ENCODE measurements at regions not wholly inside any gene's neighbourhood (a gene's known extent, or its start where the extent isn't known, plus 50 kb on each side); places are given as distances from the start of the nearest gene placed in this dataset.

DNA sequence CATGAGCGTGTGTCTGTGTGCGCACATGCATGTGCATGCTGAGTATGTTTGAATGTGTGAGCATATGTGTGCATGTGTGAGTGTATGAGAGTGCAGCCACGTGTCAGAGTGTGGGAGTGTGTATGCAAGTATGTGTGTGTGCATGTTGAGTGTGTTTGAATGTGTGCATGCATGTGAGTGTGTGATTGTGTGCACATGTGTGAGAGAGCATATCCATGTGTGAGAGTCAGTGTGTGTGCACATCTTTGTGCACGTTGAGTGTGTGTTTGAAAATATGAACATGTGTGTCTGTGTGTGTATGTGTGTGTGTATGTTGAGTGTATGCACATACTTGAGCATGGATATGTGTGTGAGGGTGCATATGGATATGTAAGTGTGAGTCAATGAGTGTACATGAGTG lies 730.8 kb downstream of the VRK1 start:
- Histone ChIP-seq H3K27ac (ENCODE audit: low read depth, low read length) (no peak overlapping the region), H3K4me1 (ENCODE audit: control insufficient read depth, insufficient read depth, low read length) (no peaks in the 10 kb centered on the region), H3K36me3 (ENCODE audit: control insufficient read depth, insufficient read depth, low read length) (no peaks in the 10 kb centered on the region), H3K9ac (ENCODE audit: extremely low read depth, low read length, poor library complexity, severe bottlenecking) (no peak overlapping the region), H3K9me3 (ENCODE audit: control insufficient read depth, low read length) (no peaks in the 10 kb centered on the region), H3K4me3 (ENCODE audit: low read length) (no peak overlapping the region), H3K27me3 (ENCODE audit: control insufficient read depth, insufficient read depth, low read length, poor library complexity, severe bottlenecking) (no peaks in the 10 kb centered on the region)
- Mint-ChIP-seq H3K9me3 (no peaks in the 10 kb centered on the region), H3K27ac (no peak overlapping the region), H3K4me1 (no peaks in the 10 kb centered on the region), H3K4me3 (no peak overlapping the region), H3K36me3 (ENCODE audit: low read depth) (no peaks in the 10 kb centered on the region), H3K27me3 (ENCODE audit: insufficient read depth) (no peaks in the 10 kb centered on the region)
- 88 to 93% methylated on average over 4 of the region's 4 CpGs for WGBS, 2 experiments (ENCODE audit: insufficient coverage in 1 of 2, insufficient read length in 1 of 2)
- DNase-seq, result no peak
- TF ChIP-seq, protein P1, sequence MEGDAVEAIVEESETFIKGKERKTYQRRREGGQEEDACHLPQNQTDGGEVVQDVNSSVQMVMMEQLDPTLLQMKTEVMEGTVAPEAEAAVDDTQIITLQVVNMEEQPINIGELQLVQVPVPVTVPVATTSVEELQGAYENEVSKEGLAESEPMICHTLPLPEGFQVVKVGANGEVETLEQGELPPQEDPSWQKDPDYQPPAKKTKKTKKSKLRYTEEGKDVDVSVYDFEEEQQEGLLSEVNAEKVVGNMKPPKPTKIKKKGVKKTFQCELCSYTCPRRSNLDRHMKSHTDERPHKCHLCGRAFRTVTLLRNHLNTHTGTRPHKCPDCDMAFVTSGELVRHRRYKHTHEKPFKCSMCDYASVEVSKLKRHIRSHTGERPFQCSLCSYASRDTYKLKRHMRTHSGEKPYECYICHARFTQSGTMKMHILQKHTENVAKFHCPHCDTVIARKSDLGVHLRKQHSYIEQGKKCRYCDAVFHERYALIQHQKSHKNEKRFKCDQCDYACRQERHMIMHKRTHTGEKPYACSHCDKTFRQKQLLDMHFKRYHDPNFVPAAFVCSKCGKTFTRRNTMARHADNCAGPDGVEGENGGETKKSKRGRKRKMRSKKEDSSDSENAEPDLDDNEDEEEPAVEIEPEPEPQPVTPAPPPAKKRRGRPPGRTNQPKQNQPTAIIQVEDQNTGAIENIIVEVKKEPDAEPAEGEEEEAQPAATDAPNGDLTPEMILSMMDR (conservative IDR thresholded peaks at IDR 0.05), result no peak

DNA sequence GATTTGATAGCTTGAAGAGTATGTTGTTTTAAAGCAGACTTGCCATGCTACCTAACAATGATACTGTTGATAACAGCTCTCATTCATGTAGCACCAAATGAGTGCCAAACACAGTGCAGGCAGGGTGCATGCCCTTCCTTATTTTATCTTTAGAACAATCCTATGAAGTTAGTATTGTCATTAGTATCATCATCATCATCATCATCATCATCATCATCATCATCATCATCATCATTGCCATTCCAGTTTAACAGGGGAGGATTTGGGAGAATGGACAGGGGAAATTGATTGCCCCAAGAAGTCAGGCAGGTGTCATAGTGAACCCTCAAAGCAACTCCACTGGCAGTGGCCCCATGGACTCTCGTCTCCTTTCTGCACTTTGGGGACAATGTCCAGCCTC lies 734.9 kb downstream of the VRK1 start:
- no peak overlapping the region for H3K27ac Mint-ChIP-seq

GRCh38 chr14:97536421-97536820 lies 739.2 kb downstream of the VRK1 start:
- Mint-ChIP-seq H3K4me1 (no peaks in the 10 kb centered on the region), H3K27ac (no peak overlapping the region), H3K36me3 (ENCODE audit: low read depth) (no peaks in the 10 kb centered on the region), H3K27me3 (ENCODE audit: insufficient read depth) (peaks cover 2% of the 10 kb centered on the region), H3K4me3 (no peak overlapping the region), H3K9me3 (no peaks in the 10 kb centered on the region)
- DNase-seq, result peak; percentile 9
- no peak overlapping the region for H3K4me3 ChIP-seq (ENCODE audit: low read length)
- no peaks in the 10 kb centered on the region for H3K27me3 ChIP-seq (ENCODE audit: control insufficient read depth, insufficient read depth, low read length, poor library complexity, severe bottlenecking)
- no peaks in the 10 kb centered on the region for H3K4me1 ChIP-seq (ENCODE audit: control insufficient read depth, insufficient read depth, low read length)
- no peak overlapping the region for H3K9ac ChIP-seq (ENCODE audit: extremely low read depth, low read length, poor library complexity, severe bottlenecking)
- no peaks in the 10 kb centered on the region for H3K9me3 ChIP-seq (ENCODE audit: control insufficient read depth, low read length)
- 90 to 91% methylated on average over 1 to 4 of the region's 4 CpGs for WGBS, 2 experiments (ENCODE audit: insufficient coverage in 1 of 2, insufficient read length in 1 of 2)
- H3K36me3 ChIP-seq (ENCODE audit: control insufficient read depth, insufficient read depth, low read length), result no peaks in the 10 kb centered on the region
- H3K27ac ChIP-seq (ENCODE audit: low read depth, low read length), result no peak overlapping the region
- TF ChIP-seq, protein P1 (conservative IDR thresholded peaks at IDR 0.05), result no peak

More for the DNA sequence above, 734.9 kb downstream of the VRK1 start:
- Histone ChIP-seq H3K36me3 (ENCODE audit: control insufficient read depth, insufficient read depth, low read length) (no peaks in the 10 kb centered on the region), H3K4me3 (ENCODE audit: low read length) (no peak overlapping the region), H3K9ac (ENCODE audit: extremely low read depth, low read length, poor library complexity, severe bottlenecking) (no peak overlapping the region), H3K9me3 (ENCODE audit: control insufficient read depth, low read length) (no peaks in the 10 kb centered on the region), H3K27me3 (ENCODE audit: control insufficient read depth, insufficient read depth, low read length, poor library complexity, severe bottlenecking) (no peaks in the 10 kb centered on the region), H3K4me1 (ENCODE audit: control insufficient read depth, insufficient read depth, low read length) (no peaks in the 10 kb centered on the region), H3K27ac (ENCODE audit: low read depth, low read length) (no peak overlapping the region)
- DNase-seq, result no peak
- Mint-ChIP-seq H3K27me3 (ENCODE audit: insufficient read depth) (no peaks in the 10 kb centered on the region), H3K4me3 (no peak overlapping the region), H3K36me3 (ENCODE audit: low read depth) (no peaks in the 10 kb centered on the region), H3K9me3 (no peaks in the 10 kb centered on the region), H3K4me1 (no peaks in the 10 kb centered on the region)
- TF ChIP-seq, protein P1 (conservative IDR thresholded peaks at IDR 0.05), result no peak
- 87% methylated on average over 1 of the region's 1 CpG; no CpG with 5 or more reads in 1 of the 2 experiments for WGBS, 2 experiments (ENCODE audit: insufficient coverage in 1 of 2, insufficient read length in 1 of 2)

Data from endodermal cell (in vitro differentiated cells).